ENCODE measurements at regions not wholly inside any gene's neighbourhood (a gene's known extent, or its start where the extent isn't known, plus 50 kb on each side); places are given as distances from the start of the nearest gene placed in this dataset.

- DNase-seq (ENCODE audit: low read depth, low spot score) = no peak
These were observed 86.8 kb upstream of the TMEM132C start for GRCh38 chr12:128180166-128180565.

DNA sequence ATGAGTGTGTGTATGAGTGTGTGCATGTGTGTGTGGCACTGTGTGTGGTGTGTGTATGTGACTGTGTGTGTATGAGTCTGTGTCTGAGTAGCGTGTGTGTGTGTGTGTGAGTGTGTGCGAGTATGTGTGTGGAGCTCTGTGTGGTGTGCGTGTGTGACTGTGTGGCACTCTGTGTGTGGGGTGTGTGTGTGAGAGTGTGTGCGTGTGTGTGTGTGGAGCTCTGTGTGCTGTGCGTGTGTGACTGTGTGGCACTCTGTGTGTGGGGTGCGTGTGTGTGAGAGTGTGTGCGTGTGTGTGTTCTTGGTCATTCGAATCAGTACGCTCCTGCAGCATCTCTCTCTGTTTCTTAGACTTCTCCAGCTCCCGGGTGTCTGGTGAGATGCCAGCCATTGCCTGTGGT lies 76.9 kb upstream of the TMEM132C start:
- DNase-seq (ENCODE audit: low read depth, low spot score) = no peak

DNA sequence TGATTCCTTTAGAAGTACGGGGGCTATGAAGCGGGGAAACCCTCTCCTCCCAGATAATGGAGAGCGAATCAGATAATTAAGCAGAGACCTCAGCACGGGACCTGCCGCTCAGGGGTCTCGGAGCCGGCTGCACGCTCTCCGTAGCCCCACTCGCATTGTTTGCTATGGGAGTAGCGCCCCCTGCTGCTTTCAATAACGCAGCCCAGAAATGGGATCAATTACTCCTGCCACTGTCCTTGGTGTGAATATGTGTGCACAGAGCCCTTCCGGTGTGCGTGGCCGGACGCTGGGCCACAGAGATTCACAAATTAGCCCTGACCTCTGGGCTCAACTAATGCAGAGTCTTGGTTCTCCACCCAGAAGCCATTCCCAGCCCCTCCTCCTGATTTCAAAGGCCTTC lies 76.4 kb upstream of the TMEM132C start:
- no peak for DNase-seq (ENCODE audit: low read depth, low spot score)

- DNase-seq (ENCODE audit: low read depth, low spot score) = no peak
These were observed 75.6 kb upstream of the TMEM132C start for GRCh38 chr12:128191380-128191779.

DNA sequence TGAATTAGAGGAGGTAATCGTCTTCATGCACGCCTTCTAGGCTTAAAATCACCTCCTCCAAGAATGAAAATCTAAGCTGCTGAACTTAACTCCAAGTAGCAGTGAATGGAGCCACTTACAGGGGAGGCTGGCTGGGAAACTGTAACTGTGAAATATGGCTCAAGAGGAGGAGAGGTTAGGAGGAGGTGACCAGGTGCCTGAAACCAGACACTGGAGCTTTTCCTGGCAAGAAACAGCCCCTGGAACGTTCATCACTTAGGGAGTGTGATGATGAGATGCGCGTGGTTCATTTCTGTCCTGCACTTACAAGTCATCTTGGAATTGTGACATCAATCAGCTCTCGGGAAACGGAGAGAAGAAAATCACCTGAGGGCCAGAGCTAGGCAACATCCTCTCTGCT lies 62.3 kb upstream of the TMEM132C start:
- no peak for DNase-seq (ENCODE audit: low read depth, low spot score)

DNA sequence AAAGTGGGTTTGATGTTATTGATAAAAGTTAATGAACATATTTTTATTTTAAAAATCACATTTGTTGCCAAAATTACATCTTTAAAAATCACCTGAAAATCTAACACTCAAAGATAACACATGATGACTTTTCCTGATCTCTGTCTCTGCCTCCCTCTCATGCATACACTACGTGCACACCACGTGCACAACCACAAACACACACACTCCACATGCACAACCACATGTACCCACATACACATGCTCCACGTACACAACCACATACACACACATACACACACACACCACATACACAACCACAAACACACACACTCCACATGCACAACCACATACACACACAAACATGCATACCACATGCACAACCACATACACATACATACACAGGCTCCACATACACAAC lies 61.8 kb upstream of the TMEM132C start:
- no peak for DNase-seq (ENCODE audit: low read depth, low spot score)

DNA sequence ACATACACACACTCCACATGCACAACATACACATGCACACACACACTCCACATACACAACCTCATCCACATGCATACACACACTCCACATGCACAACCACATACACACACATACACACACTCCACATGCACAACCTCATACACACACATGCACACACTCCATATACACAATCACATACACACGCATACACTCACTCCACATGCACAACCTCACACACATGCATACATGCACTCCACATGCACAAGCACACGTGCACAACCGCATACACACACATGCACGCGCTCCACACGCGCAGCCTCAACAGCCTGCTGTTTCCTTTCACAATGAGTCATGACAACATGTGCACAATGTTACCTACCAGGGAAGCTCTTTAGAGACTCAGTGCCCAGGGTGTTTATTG lies 61.2 kb upstream of the TMEM132C start:
- no peak for DNase-seq (ENCODE audit: low read depth, low spot score)
